Brain microvascular endothelial cell (primary cell): ENCODE measurements at regions not wholly inside any gene's neighbourhood (a gene's known extent, or its start where the extent isn't known, plus 50 kb on each side); places are given as distances from the start of the nearest gene placed in this dataset.

Source experiments
- DNase-seq: peaks from one replicate; pipeline ENCODE4 v3.0.0-alpha.2; 2020
- H3K27ac ChIP-seq: fragments of 250-450 bp; sonication (Bioruptor Pico); 2 replicates; pipeline ENCODE4 v1.5.1; 2020; ENCODE audit warnings: mild to moderate bottlenecking, moderate library complexity
- H3K27me3 ChIP-seq: fragments of 250-450 bp; sonication (Bioruptor Pico); replicated peaks from 2 replicates; pipeline ENCODE4 v1.5.1; 2020; ENCODE audit warnings: mild to moderate bottlenecking
- H3K36me3 ChIP-seq: fragments of 250-450 bp; sonication (Bioruptor Pico); replicated peaks from 2 replicates; pipeline ENCODE4 v1.5.1; 2020; ENCODE audit warnings: mild to moderate bottlenecking
- H3K4me3 ChIP-seq: 2 replicates; pipeline ENCODE4 v1.5.1; 2011; ENCODE audit warnings: low read depth, mild to moderate bottlenecking, control low read depth, low read length, moderate library complexity
- CTCF ChIP-seq: IDR thresholded peaks from 2 replicates; pipeline ENCODE4 v1.5.1; 2011; ENCODE audit warnings: low read depth, mild to moderate bottlenecking, moderate library complexity, low read length, control low read depth, inconsistent platforms; ENCODE audit errors: missing control alignments
- in situ Hi-C: cut with HindIII; loops from 2 replicates; pipeline ENCODE4 v1.10.0; 2017; ENCODE audit warnings: low sequenced_read_pairs, low pct_ligation_motif_present

- Histone ChIP-seq H3K36me3 (no peaks in the 10 kb centered on the region), H3K27me3 (no peaks in the 10 kb centered on the region), H3K4me3 (no peak overlapping the region), H3K27ac (no peak overlapping the region)
- in situ Hi-C loops = no loop called here
- no peak for DNase-seq
- no peak for TF ChIP-seq CTCF
Observed at GRCh38 chr2:134158295-134158694, 95.6 kb upstream of the MGAT5 start.

GRCh38 chr2:134161170-134161547, 92.7 kb upstream of the MGAT5 start:
- no peaks in the 10 kb centered on the region for H3K36me3 ChIP-seq
- TF ChIP-seq CTCF = no peak
- H3K4me3 ChIP-seq = no peak overlapping the region
- in situ Hi-C loops = no loop called here
- no peak for DNase-seq
- H3K27me3 ChIP-seq = no peaks in the 10 kb centered on the region
- H3K27ac ChIP-seq = no peak overlapping the region

GRCh38 chr2:134163336-134163735, 90.5 kb upstream of the MGAT5 start:
- H3K36me3 ChIP-seq = no peaks in the 10 kb centered on the region
- no peaks in the 10 kb centered on the region for H3K27me3 ChIP-seq
- in situ Hi-C loops = no loop called here
- no peak overlapping the region for H3K27ac ChIP-seq
- TF ChIP-seq CTCF = no peak
- H3K4me3 ChIP-seq = no peak overlapping the region
- no peak for DNase-seq

- no peak overlapping the region for H3K27ac ChIP-seq
- no peaks in the 10 kb centered on the region for H3K36me3 ChIP-seq
- DNase-seq = no peak
- H3K27me3 ChIP-seq = no peaks in the 10 kb centered on the region
- in situ Hi-C loops = no loop called here
- TF ChIP-seq CTCF = no peak
- no peak overlapping the region for H3K4me3 ChIP-seq
Observed at GRCh38 chr2:134164306-134164705, 89.6 kb upstream of the MGAT5 start.

GRCh38 chr2:134167015-134167414, 86.9 kb upstream of the MGAT5 start:
- H3K4me3 ChIP-seq = no peak overlapping the region
- DNase-seq = no peak
- no peaks in the 10 kb centered on the region for H3K36me3 ChIP-seq
- H3K27me3 ChIP-seq = no peaks in the 10 kb centered on the region
- in situ Hi-C loops = no loop called here
- TF ChIP-seq CTCF = no peak
- H3K27ac ChIP-seq = no peak overlapping the region

- TF ChIP-seq CTCF = no peak
- Histone ChIP-seq H3K27ac (no peak overlapping the region), H3K27me3 (no peaks in the 10 kb centered on the region), H3K36me3 (no peaks in the 10 kb centered on the region), H3K4me3 (no peak overlapping the region)
- in situ Hi-C loops = no loop called here
- DNase-seq = no peak
Observed at GRCh38 chr2:134169788-134170187, 84.1 kb upstream of the MGAT5 start.
